ENCODE measurements at regions not wholly inside any gene's neighbourhood (a gene's known extent, or its start where the extent isn't known, plus 50 kb on each side); places are given as distances from the start of the nearest gene placed in this dataset.

DNA sequence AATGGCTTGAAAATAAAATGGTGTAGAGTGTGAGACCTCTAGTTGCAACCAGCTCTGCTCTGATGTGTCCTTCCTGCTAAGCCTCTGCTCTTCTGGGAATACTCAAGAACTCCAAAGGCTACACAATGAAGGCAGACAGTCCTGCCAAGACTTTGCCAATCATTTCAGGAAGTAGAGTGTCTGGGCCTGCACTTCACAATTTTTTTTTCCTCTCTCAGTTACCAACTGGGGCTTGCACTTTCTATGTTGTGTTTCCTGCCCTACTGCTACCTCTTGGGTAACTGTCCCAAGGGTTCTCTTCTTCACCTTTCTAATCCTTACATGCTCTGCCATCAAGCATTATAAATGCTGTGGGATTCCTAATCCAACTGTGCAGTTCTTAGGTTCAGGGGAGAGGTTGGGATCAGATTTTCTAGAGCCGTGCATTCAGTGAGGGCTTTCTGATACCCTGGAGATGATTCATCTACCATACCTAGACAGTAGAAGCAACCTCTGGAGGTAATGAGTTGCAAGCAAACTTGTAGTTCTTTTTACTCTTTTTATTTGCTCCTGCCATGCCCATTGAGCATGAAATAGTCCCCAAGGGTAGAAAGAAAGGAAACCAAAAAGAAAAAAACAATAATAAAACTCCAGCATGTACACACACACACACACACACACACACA, 365.9 kb downstream of the MLLT3 start:
- TF ChIP-seq, protein P1, sequence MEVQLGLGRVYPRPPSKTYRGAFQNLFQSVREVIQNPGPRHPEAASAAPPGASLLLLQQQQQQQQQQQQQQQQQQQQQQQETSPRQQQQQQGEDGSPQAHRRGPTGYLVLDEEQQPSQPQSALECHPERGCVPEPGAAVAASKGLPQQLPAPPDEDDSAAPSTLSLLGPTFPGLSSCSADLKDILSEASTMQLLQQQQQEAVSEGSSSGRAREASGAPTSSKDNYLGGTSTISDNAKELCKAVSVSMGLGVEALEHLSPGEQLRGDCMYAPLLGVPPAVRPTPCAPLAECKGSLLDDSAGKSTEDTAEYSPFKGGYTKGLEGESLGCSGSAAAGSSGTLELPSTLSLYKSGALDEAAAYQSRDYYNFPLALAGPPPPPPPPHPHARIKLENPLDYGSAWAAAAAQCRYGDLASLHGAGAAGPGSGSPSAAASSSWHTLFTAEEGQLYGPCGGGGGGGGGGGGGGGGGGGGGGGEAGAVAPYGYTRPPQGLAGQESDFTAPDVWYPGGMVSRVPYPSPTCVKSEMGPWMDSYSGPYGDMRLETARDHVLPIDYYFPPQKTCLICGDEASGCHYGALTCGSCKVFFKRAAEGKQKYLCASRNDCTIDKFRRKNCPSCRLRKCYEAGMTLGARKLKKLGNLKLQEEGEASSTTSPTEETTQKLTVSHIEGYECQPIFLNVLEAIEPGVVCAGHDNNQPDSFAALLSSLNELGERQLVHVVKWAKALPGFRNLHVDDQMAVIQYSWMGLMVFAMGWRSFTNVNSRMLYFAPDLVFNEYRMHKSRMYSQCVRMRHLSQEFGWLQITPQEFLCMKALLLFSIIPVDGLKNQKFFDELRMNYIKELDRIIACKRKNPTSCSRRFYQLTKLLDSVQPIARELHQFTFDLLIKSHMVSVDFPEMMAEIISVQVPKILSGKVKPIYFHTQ (CRISPR knock-in tag; IDR thresholded peaks at IDR 0.05), result no peak
- TF ChIP-seq, protein P2, sequence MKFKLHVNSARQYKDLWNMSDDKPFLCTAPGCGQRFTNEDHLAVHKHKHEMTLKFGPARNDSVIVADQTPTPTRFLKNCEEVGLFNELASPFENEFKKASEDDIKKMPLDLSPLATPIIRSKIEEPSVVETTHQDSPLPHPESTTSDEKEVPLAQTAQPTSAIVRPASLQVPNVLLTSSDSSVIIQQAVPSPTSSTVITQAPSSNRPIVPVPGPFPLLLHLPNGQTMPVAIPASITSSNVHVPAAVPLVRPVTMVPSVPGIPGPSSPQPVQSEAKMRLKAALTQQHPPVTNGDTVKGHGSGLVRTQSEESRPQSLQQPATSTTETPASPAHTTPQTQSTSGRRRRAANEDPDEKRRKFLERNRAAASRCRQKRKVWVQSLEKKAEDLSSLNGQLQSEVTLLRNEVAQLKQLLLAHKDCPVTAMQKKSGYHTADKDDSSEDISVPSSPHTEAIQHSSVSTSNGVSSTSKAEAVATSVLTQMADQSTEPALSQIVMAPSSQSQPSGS (CRISPR knock-in tag; IDR thresholded peaks at IDR 0.05; ENCODE audit: borderline replicate concordance, low read depth), result no peak
- TF ChIP-seq NR2C2 (CRISPR knock-in tag; IDR thresholded peaks at IDR 0.05) (no peak), ZNF219 (CRISPR knock-in tag; IDR thresholded peaks at IDR 0.05; ENCODE audit: borderline replicate concordance) (no peak), JUN (CRISPR knock-in tag; IDR thresholded peaks at IDR 0.05) (no peak), ZNF232 (CRISPR knock-in tag; IDR thresholded peaks at IDR 0.05) (no peak), FOXJ3 (CRISPR knock-in tag; IDR thresholded peaks at IDR 0.05; ENCODE audit: borderline replicate concordance) (no peak), SP1 (CRISPR knock-in tag; conservative IDR thresholded peaks at IDR 0.05) (no peak), NR3C1 (CRISPR knock-in tag; conservative IDR thresholded peaks at IDR 0.05; ENCODE audit: low read depth) (no peak), CREM (CRISPR knock-in tag; IDR thresholded peaks at IDR 0.05) (no peak), NFATC4 (CRISPR knock-in tag; IDR thresholded peaks at IDR 0.05) (no peak), ESRRA (CRISPR knock-in tag; IDR thresholded peaks at IDR 0.05; ENCODE audit: borderline replicate concordance) (no peak), FOXP1 (CRISPR knock-in tag; IDR thresholded peaks at IDR 0.05; ENCODE audit: borderline replicate concordance) (no peak), OVOL2 (CRISPR knock-in tag; IDR thresholded peaks at IDR 0.05; ENCODE audit: borderline replicate concordance) (no peak), RELA (CRISPR knock-in tag; IDR thresholded peaks at IDR 0.05; ENCODE audit: borderline replicate concordance) (no peak)
- TF ChIP-seq, protein P3, sequence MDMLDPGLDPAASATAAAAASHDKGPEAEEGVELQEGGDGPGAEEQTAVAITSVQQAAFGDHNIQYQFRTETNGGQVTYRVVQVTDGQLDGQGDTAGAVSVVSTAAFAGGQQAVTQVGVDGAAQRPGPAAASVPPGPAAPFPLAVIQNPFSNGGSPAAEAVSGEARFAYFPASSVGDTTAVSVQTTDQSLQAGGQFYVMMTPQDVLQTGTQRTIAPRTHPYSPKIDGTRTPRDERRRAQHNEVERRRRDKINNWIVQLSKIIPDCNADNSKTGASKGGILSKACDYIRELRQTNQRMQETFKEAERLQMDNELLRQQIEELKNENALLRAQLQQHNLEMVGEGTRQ (CRISPR knock-in tag; IDR thresholded peaks at IDR 0.05), result no peak
- TF ChIP-seq, protein P4, sequence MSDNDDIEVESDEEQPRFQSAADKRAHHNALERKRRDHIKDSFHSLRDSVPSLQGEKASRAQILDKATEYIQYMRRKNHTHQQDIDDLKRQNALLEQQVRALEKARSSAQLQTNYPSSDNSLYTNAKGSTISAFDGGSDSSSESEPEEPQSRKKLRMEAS (CRISPR knock-in tag; IDR thresholded peaks at IDR 0.05), result no peak
- TF ChIP-seq, protein P5, sequence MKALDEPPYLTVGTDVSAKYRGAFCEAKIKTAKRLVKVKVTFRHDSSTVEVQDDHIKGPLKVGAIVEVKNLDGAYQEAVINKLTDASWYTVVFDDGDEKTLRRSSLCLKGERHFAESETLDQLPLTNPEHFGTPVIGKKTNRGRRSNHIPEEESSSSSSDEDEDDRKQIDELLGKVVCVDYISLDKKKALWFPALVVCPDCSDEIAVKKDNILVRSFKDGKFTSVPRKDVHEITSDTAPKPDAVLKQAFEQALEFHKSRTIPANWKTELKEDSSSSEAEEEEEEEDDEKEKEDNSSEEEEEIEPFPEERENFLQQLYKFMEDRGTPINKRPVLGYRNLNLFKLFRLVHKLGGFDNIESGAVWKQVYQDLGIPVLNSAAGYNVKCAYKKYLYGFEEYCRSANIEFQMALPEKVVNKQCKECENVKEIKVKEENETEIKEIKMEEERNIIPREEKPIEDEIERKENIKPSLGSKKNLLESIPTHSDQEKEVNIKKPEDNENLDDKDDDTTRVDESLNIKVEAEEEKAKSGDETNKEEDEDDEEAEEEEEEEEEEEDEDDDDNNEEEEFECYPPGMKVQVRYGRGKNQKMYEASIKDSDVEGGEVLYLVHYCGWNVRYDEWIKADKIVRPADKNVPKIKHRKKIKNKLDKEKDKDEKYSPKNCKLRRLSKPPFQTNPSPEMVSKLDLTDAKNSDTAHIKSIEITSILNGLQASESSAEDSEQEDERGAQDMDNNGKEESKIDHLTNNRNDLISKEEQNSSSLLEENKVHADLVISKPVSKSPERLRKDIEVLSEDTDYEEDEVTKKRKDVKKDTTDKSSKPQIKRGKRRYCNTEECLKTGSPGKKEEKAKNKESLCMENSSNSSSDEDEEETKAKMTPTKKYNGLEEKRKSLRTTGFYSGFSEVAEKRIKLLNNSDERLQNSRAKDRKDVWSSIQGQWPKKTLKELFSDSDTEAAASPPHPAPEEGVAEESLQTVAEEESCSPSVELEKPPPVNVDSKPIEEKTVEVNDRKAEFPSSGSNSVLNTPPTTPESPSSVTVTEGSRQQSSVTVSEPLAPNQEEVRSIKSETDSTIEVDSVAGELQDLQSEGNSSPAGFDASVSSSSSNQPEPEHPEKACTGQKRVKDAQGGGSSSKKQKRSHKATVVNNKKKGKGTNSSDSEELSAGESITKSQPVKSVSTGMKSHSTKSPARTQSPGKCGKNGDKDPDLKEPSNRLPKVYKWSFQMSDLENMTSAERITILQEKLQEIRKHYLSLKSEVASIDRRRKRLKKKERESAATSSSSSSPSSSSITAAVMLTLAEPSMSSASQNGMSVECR (CRISPR knock-in tag; IDR thresholded peaks at IDR 0.05; ENCODE audit: borderline replicate concordance), result no peak
- TF ChIP-seq, protein P6, sequence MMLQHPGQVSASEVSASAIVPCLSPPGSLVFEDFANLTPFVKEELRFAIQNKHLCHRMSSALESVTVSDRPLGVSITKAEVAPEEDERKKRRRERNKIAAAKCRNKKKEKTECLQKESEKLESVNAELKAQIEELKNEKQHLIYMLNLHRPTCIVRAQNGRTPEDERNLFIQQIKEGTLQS (CRISPR knock-in tag; conservative IDR thresholded peaks at IDR 0.05), result no peak
- TF ChIP-seq, protein P7, sequence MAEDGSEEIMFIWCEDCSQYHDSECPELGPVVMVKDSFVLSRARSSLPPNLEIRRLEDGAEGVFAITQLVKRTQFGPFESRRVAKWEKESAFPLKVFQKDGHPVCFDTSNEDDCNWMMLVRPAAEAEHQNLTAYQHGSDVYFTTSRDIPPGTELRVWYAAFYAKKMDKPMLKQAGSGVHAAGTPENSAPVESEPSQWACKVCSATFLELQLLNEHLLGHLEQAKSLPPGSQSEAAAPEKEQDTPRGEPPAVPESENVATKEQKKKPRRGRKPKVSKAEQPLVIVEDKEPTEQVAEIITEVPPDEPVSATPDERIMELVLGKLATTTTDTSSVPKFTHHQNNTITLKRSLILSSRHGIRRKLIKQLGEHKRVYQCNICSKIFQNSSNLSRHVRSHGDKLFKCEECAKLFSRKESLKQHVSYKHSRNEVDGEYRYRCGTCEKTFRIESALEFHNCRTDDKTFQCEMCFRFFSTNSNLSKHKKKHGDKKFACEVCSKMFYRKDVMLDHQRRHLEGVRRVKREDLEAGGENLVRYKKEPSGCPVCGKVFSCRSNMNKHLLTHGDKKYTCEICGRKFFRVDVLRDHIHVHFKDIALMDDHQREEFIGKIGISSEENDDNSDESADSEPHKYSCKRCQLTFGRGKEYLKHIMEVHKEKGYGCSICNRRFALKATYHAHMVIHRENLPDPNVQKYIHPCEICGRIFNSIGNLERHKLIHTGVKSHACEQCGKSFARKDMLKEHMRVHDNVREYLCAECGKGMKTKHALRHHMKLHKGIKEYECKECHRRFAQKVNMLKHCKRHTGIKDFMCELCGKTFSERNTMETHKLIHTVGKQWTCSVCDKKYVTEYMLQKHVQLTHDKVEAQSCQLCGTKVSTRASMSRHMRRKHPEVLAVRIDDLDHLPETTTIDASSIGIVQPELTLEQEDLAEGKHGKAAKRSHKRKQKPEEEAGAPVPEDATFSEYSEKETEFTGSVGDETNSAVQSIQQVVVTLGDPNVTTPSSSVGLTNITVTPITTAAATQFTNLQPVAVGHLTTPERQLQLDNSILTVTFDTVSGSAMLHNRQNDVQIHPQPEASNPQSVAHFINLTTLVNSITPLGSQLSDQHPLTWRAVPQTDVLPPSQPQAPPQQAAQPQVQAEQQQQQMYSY (CRISPR knock-in tag; IDR thresholded peaks at IDR 0.05), result no peak
- no peak overlapping the region for H3K4me3 Mint-ChIP-seq
- CTCF ChIA-PET, result no interaction called here
- POLR2A ChIA-PET, result no interaction called here
- no peaks in the 10 kb centered on the region; the same call in none of the 2 replicates for H3K27me3 Mint-ChIP-seq (ENCODE audit: low read depth)
- ATAC-seq, result no peak
- H3K27ac Mint-ChIP-seq, result no peak overlapping the region
- no peaks in the 10 kb centered on the region for H3K4me1 Mint-ChIP-seq
- no peaks in the 10 kb centered on the region for H3K36me3 Mint-ChIP-seq
- DNase-seq (ENCODE audit: low spot score), result no peak
- H3K9me3 Mint-ChIP-seq, result no peaks in the 10 kb centered on the region
